ENCODE measurements at regions not wholly inside any gene's neighbourhood (a gene's known extent, or its start where the extent isn't known, plus 50 kb on each side); places are given as distances from the start of the nearest gene placed in this dataset.

- no peak for DNase-seq
These were observed 231.3 kb downstream of the KLF13 start for GRCh38 chr15:31557899-31558298.

GRCh38 chr15:31558840-31559239 is 232.2 kb downstream of the KLF13 start:
- DNase-seq = no peak

GRCh38 chr15:31559786-31560185 is 233.2 kb downstream of the KLF13 start:
- DNase-seq = no peak

DNA sequence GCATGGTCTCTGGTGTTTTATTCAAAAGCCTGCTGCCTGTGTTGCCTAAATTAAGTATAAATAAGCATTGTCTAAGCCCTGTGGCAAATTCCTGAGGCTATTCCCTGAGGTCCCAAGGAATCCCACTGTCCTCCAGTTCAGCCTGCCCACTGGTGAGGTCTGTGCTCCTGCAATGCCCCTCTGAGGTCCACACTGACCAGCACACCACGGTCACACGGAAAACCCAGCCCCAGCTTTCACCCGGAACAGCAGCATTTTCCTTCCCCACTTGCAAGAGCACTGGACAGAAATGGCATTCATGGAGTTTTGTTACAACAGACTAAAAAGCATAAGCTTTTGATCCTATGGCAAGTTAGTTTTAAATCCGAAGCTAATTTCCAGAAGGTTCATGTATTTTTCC is 234.0 kb downstream of the KLF13 start:
- no peak for DNase-seq

DNA sequence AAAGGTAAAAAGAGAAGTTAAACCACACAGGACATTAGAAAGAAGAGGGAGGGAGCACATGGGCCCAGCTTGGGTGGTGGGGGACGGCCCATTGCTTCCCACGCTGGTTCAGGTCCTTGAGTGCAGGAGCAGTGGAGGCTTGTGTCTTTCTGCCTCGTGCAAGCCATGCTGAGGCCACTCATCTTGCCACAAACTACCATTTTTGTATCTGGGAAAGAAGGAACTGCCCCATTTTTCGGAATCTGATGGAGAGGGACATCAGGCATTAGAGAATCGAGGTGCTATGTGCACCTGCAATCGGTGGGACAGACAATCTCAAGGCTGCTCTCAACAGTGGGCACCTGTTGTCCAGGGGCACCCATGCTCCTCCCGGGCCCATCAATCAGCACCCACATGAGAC is 234.5 kb downstream of the KLF13 start:
- DNase-seq = no peak

DNA sequence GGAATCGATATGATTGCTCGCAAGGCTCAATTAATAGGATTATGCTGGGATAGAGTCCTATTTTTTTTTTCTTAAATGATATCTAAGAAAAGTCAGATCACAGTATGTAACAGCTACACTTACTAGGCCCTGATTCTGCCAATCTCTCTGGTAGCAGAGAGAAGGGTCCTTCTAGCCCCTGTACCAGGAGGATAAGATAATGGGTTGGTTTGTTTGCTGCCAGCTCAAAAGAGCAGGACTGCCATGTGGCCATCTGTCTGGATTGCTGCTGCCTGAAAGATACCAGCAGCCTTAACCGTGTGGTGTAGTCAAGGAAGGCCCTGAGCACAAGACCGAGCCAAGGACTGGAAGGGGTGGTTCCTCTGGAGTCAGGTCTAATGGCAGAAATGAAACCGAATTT is 236.4 kb downstream of the KLF13 start:
- no peak for DNase-seq

GRCh38 chr15:31563421-31563820 is 236.8 kb downstream of the KLF13 start:
- DNase-seq = no peak

DNA sequence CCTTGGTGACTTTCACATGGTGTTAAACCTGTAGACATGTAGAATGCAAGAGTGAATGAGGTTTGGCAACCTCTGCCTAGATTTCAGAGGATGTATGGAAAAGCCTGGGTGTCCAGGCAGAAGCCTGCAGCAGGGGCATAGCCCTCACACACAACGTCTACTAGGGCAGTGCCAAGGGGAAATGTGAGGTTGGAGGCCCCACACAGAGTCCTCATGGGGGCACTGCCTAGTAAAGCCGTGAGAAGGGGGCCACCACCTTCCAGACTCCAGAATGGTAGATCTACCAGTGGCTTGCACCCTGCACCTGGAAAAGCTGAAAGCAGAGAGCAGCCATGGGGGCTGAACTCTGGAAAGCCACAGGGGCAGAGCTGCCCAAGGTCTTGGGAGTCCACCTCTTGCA is 241.2 kb downstream of the KLF13 start:
- DNase-seq = no peak

DNA sequence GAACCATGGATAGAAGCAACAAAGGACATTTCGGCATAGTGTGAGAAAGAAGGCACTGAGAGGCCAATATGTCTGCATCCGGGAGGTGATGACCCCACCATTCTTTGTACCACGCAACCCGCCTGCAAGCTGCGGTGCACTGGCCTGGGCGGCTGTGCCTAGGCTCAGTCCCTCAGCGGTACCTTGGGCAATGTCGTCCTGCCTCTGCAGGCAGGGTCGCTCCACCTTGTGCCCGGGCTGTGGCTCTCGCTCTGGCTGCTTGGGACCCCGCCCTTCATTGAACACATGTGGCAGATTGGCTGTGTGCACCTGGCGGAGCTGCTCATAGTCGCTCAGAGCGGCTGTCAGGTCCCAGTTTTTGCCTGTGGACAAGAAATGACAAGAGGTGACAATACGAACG is 243.2 kb downstream of the KLF13 start:
- no peak for DNase-seq

DNA sequence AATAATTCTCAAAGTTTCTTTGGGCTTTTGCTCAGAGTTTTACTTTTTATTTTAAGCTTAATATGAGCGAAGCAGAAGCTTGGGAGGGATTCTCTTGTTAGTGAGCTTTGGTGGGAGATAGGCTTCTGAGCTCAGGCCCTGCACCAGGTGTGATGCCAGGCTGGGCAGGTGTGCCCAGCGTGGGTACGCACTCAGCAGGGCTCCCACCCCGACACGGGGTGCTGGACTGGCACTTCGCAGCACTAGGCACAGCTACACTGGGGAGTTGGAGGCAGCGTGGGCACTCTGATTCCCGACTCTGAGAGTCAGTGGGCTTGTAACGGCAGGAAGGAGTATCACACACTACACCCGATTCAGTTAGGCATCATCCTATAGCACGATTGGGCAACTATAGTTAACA is 244.0 kb downstream of the KLF13 start:
- DNase-seq = no peak

GRCh38 chr15:31571676-31572075 is 245.0 kb downstream of the KLF13 start:
- DNase-seq = no peak

DNA sequence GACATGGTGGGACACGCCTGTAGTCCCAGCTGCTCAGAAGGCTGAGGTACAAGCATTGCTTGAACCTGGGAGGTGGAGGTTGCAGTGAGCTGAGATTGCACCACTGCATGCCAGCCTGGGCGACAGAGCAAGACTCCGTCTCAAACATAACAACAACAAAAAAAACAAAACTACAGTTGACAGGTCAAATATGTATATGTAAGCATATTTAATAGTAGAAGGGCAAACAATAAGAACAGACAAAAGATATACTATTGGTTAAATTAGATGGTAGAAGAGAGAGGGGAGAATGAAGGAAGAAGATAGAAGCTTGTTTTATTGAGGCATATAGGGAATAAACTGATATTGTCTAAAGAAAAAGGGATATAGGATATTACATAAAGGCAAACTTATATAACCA is 247.1 kb downstream of the KLF13 start:
- DNase-seq = no peak

DNA sequence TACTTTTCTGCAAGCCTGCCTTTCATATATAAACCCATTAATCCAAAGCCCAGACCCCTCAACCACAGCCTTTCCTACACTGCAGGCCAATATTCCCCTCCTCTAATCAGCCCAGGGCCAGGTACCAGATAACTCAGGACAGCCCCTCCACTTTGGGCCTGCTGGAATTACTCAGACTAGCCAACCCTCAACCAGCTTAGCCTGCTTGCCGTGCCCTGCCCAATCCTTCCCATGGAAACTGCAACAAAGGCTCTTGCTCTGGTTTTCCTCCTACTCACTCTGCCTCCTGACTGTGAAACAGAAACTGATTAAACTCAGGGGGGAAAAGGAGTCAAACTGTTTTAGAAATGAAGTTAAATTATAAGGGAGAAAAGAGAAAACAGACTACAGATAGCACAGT is 248.1 kb downstream of the KLF13 start:
- no peak for DNase-seq

DNA sequence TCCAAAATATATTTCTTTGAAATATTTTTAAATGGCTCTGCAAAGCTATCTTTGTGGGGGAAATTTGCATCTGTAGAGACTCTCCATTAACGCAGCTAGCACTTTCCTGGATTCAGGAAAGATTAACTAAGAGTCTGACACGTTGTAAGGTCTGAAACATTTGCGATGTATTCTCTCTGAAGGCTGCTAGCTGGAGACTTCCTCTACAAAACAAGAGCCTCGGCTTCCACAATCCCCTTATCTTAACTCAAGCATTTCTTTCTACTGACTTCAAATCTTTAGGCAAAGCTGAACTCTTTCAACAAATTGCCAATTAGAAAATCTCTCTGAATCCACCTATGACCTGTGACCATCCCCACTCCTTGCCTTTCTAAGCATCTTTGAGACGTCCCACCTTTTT is 250.5 kb downstream of the KLF13 start:
- DNase-seq = no peak

GRCh38 chr15:31579282-31579681 is 252.6 kb downstream of the KLF13 start:
- no peak for DNase-seq

GRCh38 chr15:31579976-31580375 is 253.3 kb downstream of the KLF13 start:
- no peak for DNase-seq

- DNase-seq = no peak
These were observed 257.6 kb downstream of the KLF13 start for GRCh38 chr15:31584195-31584594.

- DNase-seq = no peak
These were observed 258.6 kb downstream of the KLF13 start for GRCh38 chr15:31585240-31585639.

- DNase-seq = no peak
These were observed 260.2 kb downstream of the KLF13 start for GRCh38 chr15:31586841-31587240.

DNA sequence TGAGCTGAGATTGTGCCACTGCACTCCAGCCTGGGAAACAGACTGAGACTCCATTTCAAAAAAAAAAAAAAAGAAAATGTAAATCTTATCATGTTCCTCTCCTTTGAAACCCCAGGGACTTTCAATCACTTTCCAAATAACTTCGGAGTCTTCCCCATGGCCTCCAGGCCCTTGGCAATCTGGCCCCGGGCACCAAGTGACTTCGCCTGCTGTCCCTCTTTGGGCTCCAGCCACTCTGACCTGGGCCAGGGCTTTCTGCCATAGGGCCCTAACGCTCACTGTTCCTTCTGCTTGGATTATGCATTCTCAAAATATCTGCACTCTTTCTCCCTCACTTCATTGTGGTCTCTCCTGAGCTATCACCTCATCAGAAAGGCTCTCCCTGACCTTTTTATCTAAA is 260.9 kb downstream of the KLF13 start:
- DNase-seq = no peak

DNA sequence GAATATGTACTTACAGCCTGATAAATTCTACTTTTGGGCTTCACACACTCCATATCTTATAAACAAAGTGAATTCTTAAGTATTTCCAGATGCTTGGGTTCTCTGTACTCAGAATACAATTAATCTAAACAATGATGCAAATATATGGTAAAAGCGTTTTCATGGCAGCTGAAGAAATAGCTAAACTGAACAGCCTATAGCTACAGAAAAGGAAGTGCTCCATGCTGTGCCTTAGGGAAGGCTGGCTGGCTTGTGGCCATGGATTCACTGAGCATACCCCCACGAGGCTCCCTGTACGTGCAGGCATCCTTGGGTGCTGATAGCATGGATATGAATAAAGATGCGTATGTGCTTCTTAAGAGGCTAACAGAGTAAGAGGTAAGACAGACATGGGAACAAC is 264.0 kb downstream of the KLF13 start:
- DNase-seq = no peak

- no peak for DNase-seq
These were observed 265.3 kb downstream of the KLF13 start for GRCh38 chr15:31591908-31592307.

DNA sequence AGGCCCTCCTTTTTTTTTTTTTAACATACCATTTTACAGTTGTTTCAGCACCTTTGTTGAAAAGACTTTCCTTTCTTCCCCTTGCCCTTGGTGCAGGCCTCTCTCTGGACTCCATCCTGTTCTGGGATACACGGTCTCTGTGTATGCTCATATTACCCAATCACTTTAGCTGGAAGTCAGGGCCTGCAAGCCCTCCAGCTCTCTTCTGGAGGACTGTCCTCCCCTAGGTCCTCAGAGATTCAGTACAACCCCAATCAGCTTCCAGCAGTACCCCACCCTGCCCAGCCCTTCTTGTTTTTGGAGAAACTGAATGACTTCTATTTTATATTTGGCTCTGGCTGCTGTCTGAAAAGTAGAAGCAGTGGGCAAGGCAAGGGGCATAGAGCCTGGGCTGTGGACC is 270.8 kb downstream of the KLF13 start:
- DNase-seq = no peak

GRCh38 chr15:31598620-31599019 is 272.0 kb downstream of the KLF13 start:
- DNase-seq = no peak

- no peak for DNase-seq
These were observed 278.9 kb downstream of the KLF13 start for GRCh38 chr15:31605467-31605931.

GRCh38 chr15:31606194-31606669 is 279.6 kb downstream of the KLF13 start:
- DNase-seq = no peak
